Activated B cell treated with CpG ODN at 0.5 μM for 24 hours (primary cell): ENCODE measurements at regions not wholly inside any gene's neighbourhood (a gene's known extent, or its start where the extent isn't known, plus 50 kb on each side); places are given as distances from the start of the nearest gene placed in this dataset.

ENCODE experiments used
- ATAC-seq: fragments of 200-7000 bp; cut with Tn5 transposase; one replicate; pipeline ENCODE4 v1.10.0; 2021; ENCODE audit warnings: low read depth, mild to moderate bottlenecking, moderate library complexity
- CTCF ChIA-PET: fragments of 350-600 bp; sonication (Branson Sonifier 250); formaldehyde crosslinking; loops from one replicate; lab custom pipeline; 2021; ENCODE audit warnings: antibody characterized with exemption; lab: Charles Lee
- POLR2A ChIA-PET: fragments of 350-600 bp; sonication (Branson Sonifier 250); formaldehyde crosslinking; loops from one replicate; lab custom pipeline; 2021; ENCODE audit warnings: antibody characterized with exemption; lab: Charles Lee
- DNase-seq: peaks from one replicate; pipeline ENCODE4 v3.0.0; 2022
- H3K27ac Mint-ChIP-seq: one replicate; pipeline ENCODE4 v1.8.0; 2020; ENCODE audit warnings: mixed read lengths
- H3K27me3 Mint-ChIP-seq: one replicate; pipeline ENCODE4 v1.8.0; 2021; ENCODE audit warnings: mixed read lengths
- H3K36me3 Mint-ChIP-seq: one replicate; pipeline ENCODE4 v1.8.0; 2021; ENCODE audit warnings: low read depth, mixed read lengths
- H3K4me1 Mint-ChIP-seq: one replicate; pipeline ENCODE4 v1.8.0; 2021; ENCODE audit warnings: mixed read lengths
- H3K4me3 Mint-ChIP-seq: one replicate; pipeline ENCODE4 v1.8.0; 2020; ENCODE audit warnings: mild to moderate bottlenecking, mixed read lengths
- H3K9me3 Mint-ChIP-seq: one replicate; pipeline ENCODE4 v1.8.0; 2020; ENCODE audit warnings: mixed read lengths
- CTCF ChIP-seq: fragments of 200-600 bp; IDR thresholded peaks from one replicate; pipeline ENCODE4 v1.8.0; 2022; ENCODE audit warnings: antibody characterized with exemption, mild to moderate bottlenecking
- intact Hi-C: fragments of 100-400 bp; cut with micrococcal nuclease; formaldehyde crosslinking; loops from one replicate; pipeline ENCODE4 v1.15.1; 2024

- DNase-seq (no peak), ATAC-seq (no peak)
- no peaks in the 10 kb centered on the region for H3K27me3 Mint-ChIP-seq
- no peak overlapping the region for H3K4me3 Mint-ChIP-seq
- H3K9me3 Mint-ChIP-seq = peaks cover 4% of the 10 kb centered on the region
- CTCF ChIA-PET = no interaction called here
- no peaks in the 10 kb centered on the region for H3K4me1 Mint-ChIP-seq
- TF ChIP-seq CTCF = no peak
- no peaks in the 10 kb centered on the region for H3K36me3 Mint-ChIP-seq
- no peak overlapping the region for H3K27ac Mint-ChIP-seq
- POLR2A ChIA-PET = no interaction called here
- intact Hi-C loops = no loop called here
Measured at GRCh38 chr4:66647476-66647875, 897.8 kb downstream of the CENPC start.

- CTCF ChIA-PET = no interaction called here
- POLR2A ChIA-PET = no interaction called here
Measured at GRCh38 chr4:66640233-66640990, 904.9 kb downstream of the CENPC start.

GRCh38 chr4:66639361-66639760 is 905.9 kb downstream of the CENPC start:
- intact Hi-C loops = no loop called here
- CTCF ChIA-PET = no interaction called here
- H3K36me3 Mint-ChIP-seq = no peaks in the 10 kb centered on the region
- no peak overlapping the region for H3K4me3 Mint-ChIP-seq
- H3K4me1 Mint-ChIP-seq = no peaks in the 10 kb centered on the region
- ATAC-seq (no peak), DNase-seq (no peak)
- no peak for TF ChIP-seq CTCF
- no peak overlapping the region for H3K27ac Mint-ChIP-seq
- POLR2A ChIA-PET = no interaction called here
- H3K27me3 Mint-ChIP-seq = no peaks in the 10 kb centered on the region
- H3K9me3 Mint-ChIP-seq = peaks cover 6% of the 10 kb centered on the region

More at GRCh38 chr4:66640233-66640990, 904.9 kb downstream of the CENPC start:
- Mint-ChIP-seq H3K27me3 (no peaks in the 10 kb centered on the region), H3K4me1 (no peaks in the 10 kb centered on the region), H3K27ac (no peak overlapping the region), H3K9me3 (peaks cover 4% of the 10 kb centered on the region), H3K4me3 (no peak overlapping the region), H3K36me3 (no peaks in the 10 kb centered on the region)
- no peak for TF ChIP-seq CTCF
- intact Hi-C loops = no loop called here
- DNase-seq = no peak
- no peak for ATAC-seq

GRCh38 chr4:66636349-66636748 is 909.0 kb downstream of the CENPC start:
- intact Hi-C loops = no loop called here
- Mint-ChIP-seq H3K36me3 (no peaks in the 10 kb centered on the region), H3K9me3 (peaks cover 2% of the 10 kb centered on the region), H3K4me3 (no peak overlapping the region), H3K27me3 (no peaks in the 10 kb centered on the region), H3K4me1 (no peaks in the 10 kb centered on the region), H3K27ac (no peak overlapping the region)
- ATAC-seq (no peak), DNase-seq (no peak)
- TF ChIP-seq CTCF = no peak
- ChIA-PET POLR2A (no interaction called here), CTCF (no interaction called here)

GRCh38 chr4:66633477-66633876 is 911.8 kb downstream of the CENPC start:
- Mint-ChIP-seq H3K9me3 (peaks cover 2% of the 10 kb centered on the region), H3K27me3 (no peaks in the 10 kb centered on the region), H3K36me3 (no peaks in the 10 kb centered on the region), H3K4me3 (no peak overlapping the region), H3K27ac (no peak overlapping the region), H3K4me1 (no peaks in the 10 kb centered on the region)
- ChIA-PET CTCF (no interaction called here), POLR2A (no interaction called here)
- DNase-seq = no peak
- no peak for TF ChIP-seq CTCF
- intact Hi-C loops = no loop called here
- ATAC-seq = no peak
